SK-N-MC (cell line): ENCODE measurements at regions not wholly inside any gene's neighbourhood (a gene's known extent, or its start where the extent isn't known, plus 50 kb on each side); places are given as distances from the start of the nearest gene placed in this dataset.
"Not testable (repeated sequence)": the region's sequence is repeated elsewhere in the genome, so short reads cannot be mapped to it uniquely, and the experiment has no call there.

Source experiments
- DNase-seq: peaks from one replicate; pipeline ENCODE4 v3.0.0-alpha.2; 2011; ENCODE audit warnings: low read depth, low spot score
- H3K27ac ChIP-seq: fragments of 200-600 bp; sonication (generic); 2 replicates; pipeline ENCODE4 v1.5.1; 2016; ENCODE audit warnings: mixed run types
- H3K36me3 ChIP-seq: fragments of 200-600 bp; sonication (generic); 2 replicates; pipeline ENCODE4 v1.6.1; 2017; ENCODE audit warnings: antibody characterized with exemption, low read length, mixed read lengths; ENCODE audit not compliant: insufficient read depth
- H3K4me3 ChIP-seq: fragments of 200-600 bp; sonication (generic); 2 replicates; pipeline ENCODE4 v1.5.1; 2016
- H3K9ac ChIP-seq: fragments of 200-600 bp; sonication (generic); 2 replicates; pipeline ENCODE4 v1.8.0; 2017; ENCODE audit warnings: mixed run types, mixed read lengths; ENCODE audit not compliant: insufficient read length
- H3K9me3 ChIP-seq: fragments of 200-600 bp; sonication (generic); 2 replicates; pipeline ENCODE4 v1.6.1; 2017; ENCODE audit warnings: low read depth, mild to moderate bottlenecking, antibody characterized with exemption, low read length, moderate library complexity, mixed read lengths
- EZH2 ChIP-seq: fragments of 200-600 bp; sonication (generic); IDR thresholded peaks from one replicate; pipeline ENCODE4 v1.6.1; 2017; ENCODE audit warnings: antibody characterized with exemption
- FOXP2 ChIP-seq: optimal IDR thresholded peaks from 2 replicates; pipeline ENCODE3; 2011; ENCODE audit warnings: mild to moderate bottlenecking, moderate library complexity; ENCODE audit not compliant: insufficient read depth; ENCODE audit errors: extremely low read length, control extremely low read depth
- POLR2AphosphoS5 ChIP-seq: IDR thresholded peaks from 2 replicates; pipeline ENCODE4 v1.6.1; 2012; ENCODE audit warnings: mild to moderate bottlenecking, low read depth, low read length, borderline replicate concordance

DNA sequence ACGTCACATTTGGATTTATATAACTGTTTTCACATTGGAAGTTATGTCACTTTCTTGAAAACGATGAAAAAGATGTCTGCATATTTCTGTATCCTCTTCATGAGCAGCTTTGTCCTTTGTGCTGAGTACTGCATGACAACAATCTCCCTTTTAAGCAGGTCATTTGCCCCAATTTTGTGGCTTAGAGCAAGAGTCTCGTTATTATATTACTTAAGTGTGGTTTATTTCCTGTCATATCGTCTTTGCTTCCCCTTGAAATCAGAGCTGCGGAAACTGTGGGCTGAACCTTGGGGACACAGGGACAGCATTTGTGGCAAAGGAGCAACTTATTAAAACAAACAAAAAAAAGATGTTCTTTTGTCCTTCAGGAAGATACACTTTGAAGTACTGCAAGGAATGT, 254.0 kb upstream of the DSEL start:
- Histone ChIP-seq H3K9me3 (no peaks in the 10 kb centered on the region), H3K36me3 (no peaks in the 10 kb centered on the region), H3K27ac (no peak overlapping the region), H3K9ac (no peak overlapping the region), H3K4me3 (no peak overlapping the region)
- TF ChIP-seq FOXP2 (no peak), POLR2AphosphoS5 (peak; percentile 33; the same call in 1 of the 2 replicates), EZH2 (no peak)
- DNase-seq, result no peak

DNA sequence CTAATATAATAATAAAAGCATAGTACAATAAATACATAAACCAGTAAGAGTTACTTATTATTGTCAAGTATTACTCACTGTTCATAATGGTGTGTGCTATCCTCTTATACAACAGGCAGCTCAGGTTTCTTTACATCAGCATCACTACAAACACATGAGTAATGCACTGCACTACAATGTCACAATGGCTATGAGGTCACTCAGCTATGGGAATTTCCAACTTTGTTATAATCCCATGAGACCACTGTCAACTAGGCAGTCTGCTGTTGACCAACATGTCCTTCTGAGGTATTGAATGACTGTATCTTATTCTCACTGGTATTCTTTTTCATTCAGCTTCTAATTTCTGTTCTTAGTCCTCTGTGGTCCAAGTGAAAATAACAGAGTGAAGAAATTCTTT, 250.4 kb upstream of the DSEL start:
- Histone ChIP-seq H3K36me3 (no peaks in the 10 kb centered on the region), H3K9me3 (no peaks in the 10 kb centered on the region), H3K27ac (no peak overlapping the region), H3K9ac (no peak overlapping the region), H3K4me3 (no peak overlapping the region)
- DNase-seq, result no peak
- TF ChIP-seq POLR2AphosphoS5 (no peak), EZH2 (no peak), FOXP2 (no peak)

GRCh38 chr18:67752211-67752610, 235.7 kb upstream of the DSEL start:
- H3K4me3 ChIP-seq, H3K9me3 ChIP-seq, H3K27ac ChIP-seq, H3K36me3 ChIP-seq, DNase-seq, H3K9ac ChIP-seq: not testable (repeated sequence)

DNA sequence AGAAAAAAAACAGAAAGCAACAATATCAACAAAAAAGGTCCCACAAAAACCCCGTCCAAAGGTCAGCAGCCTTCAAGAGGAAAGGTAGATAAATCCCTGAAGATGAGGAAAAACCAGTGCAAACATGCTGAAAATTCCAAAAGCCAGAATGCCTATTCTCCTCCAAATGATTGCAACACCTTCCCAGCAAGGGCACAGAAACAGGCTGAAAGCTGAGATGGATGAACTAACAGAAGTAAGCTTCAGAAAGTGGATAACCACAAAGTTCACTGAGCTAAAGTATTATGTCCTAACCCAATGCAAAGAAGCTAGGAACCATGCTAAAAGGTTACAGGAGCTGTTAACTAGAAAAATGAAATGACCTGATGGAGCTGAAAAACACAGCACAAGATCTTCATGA, 226.4 kb upstream of the DSEL start:
- Histone ChIP-seq H3K9me3 (no peaks in the 10 kb centered on the region), H3K27ac (no peak overlapping the region), H3K9ac (no peak overlapping the region), H3K36me3 (no peaks in the 10 kb centered on the region), H3K4me3 (no peak overlapping the region)
- no peak for DNase-seq
- TF ChIP-seq EZH2 (no peak), POLR2AphosphoS5 (no peak), FOXP2 (no peak)

DNA sequence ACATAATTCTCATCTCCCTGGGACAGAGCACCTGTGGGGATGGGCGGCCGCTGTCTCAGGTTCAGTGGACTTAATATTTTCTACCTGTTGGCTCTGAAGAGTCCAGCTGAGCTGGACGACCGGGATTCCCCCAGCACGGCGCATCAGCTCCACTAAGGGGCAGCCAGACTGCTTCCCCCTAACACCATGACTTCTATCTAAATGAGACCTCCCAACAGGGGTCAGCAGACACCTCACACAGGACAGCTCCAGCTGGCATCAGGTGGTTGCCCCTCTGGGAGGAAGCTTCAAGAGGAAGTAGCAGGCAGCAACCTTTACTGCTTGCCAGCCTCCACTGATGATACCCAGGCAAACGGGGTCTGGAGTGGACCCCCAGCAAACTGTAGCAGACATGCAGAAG, 226.0 kb upstream of the DSEL start:
- Histone ChIP-seq H3K27ac (no peak overlapping the region), H3K36me3 (no peaks in the 10 kb centered on the region), H3K4me3 (no peak overlapping the region), H3K9me3 (no peaks in the 10 kb centered on the region), H3K9ac (no peak overlapping the region)
- TF ChIP-seq POLR2AphosphoS5 (no peak), FOXP2 (no peak), EZH2 (no peak)
- DNase-seq, result no peak

- DNase-seq, result no peak
- no peaks in the 10 kb centered on the region for H3K9me3 ChIP-seq
- H3K36me3 ChIP-seq, result no peaks in the 10 kb centered on the region
- H3K9ac ChIP-seq, result no peak overlapping the region
- no peak overlapping the region for H3K27ac ChIP-seq
- H3K4me3 ChIP-seq, result no peak overlapping the region
- no peak for TF ChIP-seq POLR2AphosphoS5
- no peak for TF ChIP-seq FOXP2
- no peak for TF ChIP-seq EZH2
These were observed 219.0 kb upstream of the DSEL start for GRCh38 chr18:67735506-67735905.

- TF ChIP-seq EZH2 (no peak), FOXP2 (no peak), POLR2AphosphoS5 (no peak)
- H3K4me3 ChIP-seq, result no peak overlapping the region
- no peaks in the 10 kb centered on the region for H3K9me3 ChIP-seq
- no peak overlapping the region for H3K27ac ChIP-seq
- no peaks in the 10 kb centered on the region for H3K36me3 ChIP-seq
- DNase-seq, result no peak
- H3K9ac ChIP-seq, result no peak overlapping the region
These were observed 216.6 kb upstream of the DSEL start for GRCh38 chr18:67733088-67733487.

DNA sequence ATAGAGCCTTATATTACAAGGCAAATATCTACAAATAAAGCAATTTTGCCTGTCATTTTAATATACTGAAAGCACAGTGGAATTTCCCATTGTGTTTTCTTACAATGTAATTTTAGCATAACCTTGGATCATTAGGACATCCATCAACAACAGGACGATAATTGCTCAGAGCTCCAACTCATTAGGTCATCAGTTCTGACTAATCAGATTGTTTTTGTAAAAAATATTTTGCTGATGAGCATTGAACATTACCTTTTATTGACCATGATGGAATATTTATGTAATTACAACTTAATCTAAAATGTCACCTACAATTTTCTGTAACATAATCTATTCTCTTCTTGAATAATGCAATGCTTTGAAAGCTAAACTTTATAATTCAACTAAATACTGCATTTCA, 215.3 kb upstream of the DSEL start:
- Histone ChIP-seq H3K27ac (no peak overlapping the region), H3K9ac (no peak overlapping the region), H3K9me3 (no peaks in the 10 kb centered on the region), H3K4me3 (no peak overlapping the region), H3K36me3 (no peaks in the 10 kb centered on the region)
- no peak for DNase-seq
- TF ChIP-seq EZH2 (no peak), POLR2AphosphoS5 (no peak), FOXP2 (no peak)

- Histone ChIP-seq H3K9ac (no peak overlapping the region), H3K9me3 (no peaks in the 10 kb centered on the region), H3K36me3 (no peaks in the 10 kb centered on the region), H3K27ac (no peak overlapping the region), H3K4me3 (no peak overlapping the region)
- no peak for TF ChIP-seq FOXP2
- TF ChIP-seq EZH2, result no peak
- TF ChIP-seq POLR2AphosphoS5, result no peak
- no peak for DNase-seq
These were observed 214.4 kb upstream of the DSEL start for GRCh38 chr18:67730886-67731285.
